H9 (cell line): ENCODE measurements at regions not wholly inside any gene's neighbourhood (a gene's known extent, or its start where the extent isn't known, plus 50 kb on each side); places are given as distances from the start of the nearest gene placed in this dataset.

ENCODE experiments used
- DNase-seq: peaks from one replicate; pipeline ENCODE4 v3.0.0-alpha.2; 2017
- H2AFZ ChIP-seq: one replicate; pipeline ENCODE4 v1.6.1; 2013; ENCODE audit warnings: mild to moderate bottlenecking, low read length, control low read depth, moderate library complexity
- H2AK5ac ChIP-seq: 2 replicates; pipeline ENCODE4 v1.6.1; 2013; ENCODE audit warnings: low read length, control low read depth, mixed read lengths; ENCODE audit not compliant: insufficient read length
- H2BK120ac ChIP-seq: one replicate; pipeline ENCODE4 v1.6.1; 2013; ENCODE audit warnings: low read depth, mild to moderate bottlenecking, low read length, control low read depth, inconsistent platforms; ENCODE audit not compliant: poor library complexity, severe bottlenecking
- H2BK12ac ChIP-seq: 2 replicates; pipeline ENCODE4 v1.6.1; 2013; ENCODE audit warnings: low read length, control low read depth, mixed read lengths, low read depth; ENCODE audit not compliant: insufficient read length
- H2BK15ac ChIP-seq: 2 replicates; pipeline ENCODE4 v1.6.1; 2013; ENCODE audit warnings: low read depth, low read length, control low read depth
- H2BK20ac ChIP-seq: one replicate; pipeline ENCODE4 v1.6.1; 2013; ENCODE audit warnings: low read depth, mild to moderate bottlenecking, low read length, control low read depth, inconsistent platforms; ENCODE audit not compliant: poor library complexity, severe bottlenecking
- H2BK5ac ChIP-seq: 2 replicates; pipeline ENCODE4 v1.6.1; 2013; ENCODE audit warnings: low read length, control low read depth, mixed read lengths; ENCODE audit not compliant: insufficient read length
- H3K14ac ChIP-seq: 2 replicates; pipeline ENCODE4 v1.6.1; 2013; ENCODE audit warnings: low read length, control low read depth; ENCODE audit not compliant: insufficient read depth
- H3K18ac ChIP-seq: 2 replicates; pipeline ENCODE4 v1.6.1; 2013; ENCODE audit warnings: low read depth, mild to moderate bottlenecking, mixed read lengths, low read length, control low read depth; ENCODE audit not compliant: insufficient read length
- H3K23ac ChIP-seq: 2 replicates; pipeline ENCODE4 v1.6.1; 2013; ENCODE audit warnings: low read length, control low read depth, mixed read lengths, low read depth; ENCODE audit not compliant: insufficient read length
- H3K23me2 ChIP-seq: 2 replicates; pipeline ENCODE4 v1.6.1; 2013; ENCODE audit warnings: low read depth, mild to moderate bottlenecking, mixed read lengths, low read length, control low read depth; ENCODE audit not compliant: insufficient read length, poor library complexity, severe bottlenecking
- H3K27ac ChIP-seq: 2 replicates; pipeline ENCODE4 v1.5.1; 2013; ENCODE audit warnings: low read length, control low read depth, mixed read lengths, low read depth; ENCODE audit not compliant: insufficient read length
- H3K27me3 ChIP-seq: 2 replicates; pipeline ENCODE4 v1.6.1; 2013; ENCODE audit warnings: low read length, control low read depth, inconsistent platforms; ENCODE audit not compliant: insufficient read depth
- H3K4ac ChIP-seq: 2 replicates; pipeline ENCODE4 v1.6.1; 2013; ENCODE audit warnings: low read depth, mild to moderate bottlenecking, control low read depth, inconsistent platforms, low read length, moderate library complexity
- H3K4me1 ChIP-seq: 2 replicates; pipeline ENCODE4 v1.6.1; 2013; ENCODE audit warnings: low read length, control low read depth, inconsistent platforms; ENCODE audit not compliant: insufficient read depth
- H3K4me2 ChIP-seq: 2 replicates; pipeline ENCODE4 v1.6.1; 2013; ENCODE audit warnings: low read length, control low read depth, mixed read lengths; ENCODE audit not compliant: insufficient read length, insufficient read depth
- H3K56ac ChIP-seq: 2 replicates; pipeline ENCODE4 v1.6.1; 2013; ENCODE audit warnings: low read depth, mild to moderate bottlenecking, mixed read lengths, low read length, control low read depth; ENCODE audit not compliant: insufficient read length
- H3K79me1 ChIP-seq: 2 replicates; pipeline ENCODE4 v1.6.1; 2013; ENCODE audit warnings: low read depth, mild to moderate bottlenecking, moderate library complexity, low read length, control low read depth, inconsistent platforms; ENCODE audit not compliant: insufficient read depth, poor library complexity, severe bottlenecking
- H3K79me2 ChIP-seq: 2 replicates; pipeline ENCODE4 v1.6.1; 2013; ENCODE audit warnings: low read length, control low read depth, inconsistent platforms; ENCODE audit not compliant: insufficient read depth
- H3K9ac ChIP-seq: 2 replicates; pipeline ENCODE4 v1.6.1; 2013; ENCODE audit warnings: low read length, control low read depth, mixed read lengths; ENCODE audit not compliant: insufficient read length; ENCODE audit errors: extremely low read depth
- H3K9me3 ChIP-seq: one replicate; pipeline ENCODE4 v1.6.1; 2013; ENCODE audit warnings: low read depth, low read length, inconsistent platforms; ENCODE audit not compliant: control insufficient read depth
- H3T11ph ChIP-seq: one replicate; pipeline ENCODE4 v1.6.1; 2013; ENCODE audit warnings: mild to moderate bottlenecking, low read length, control low read depth, inconsistent platforms
- H4K20me1 ChIP-seq: one replicate; pipeline ENCODE4 v1.6.1; 2013; ENCODE audit not compliant: control insufficient read depth, insufficient read length, insufficient read depth
- H4K5ac ChIP-seq: 2 replicates; pipeline ENCODE4 v1.6.1; 2013; ENCODE audit warnings: low read depth, mild to moderate bottlenecking, mixed read lengths, low read length, control low read depth; ENCODE audit not compliant: insufficient read length
- H4K8ac ChIP-seq: replicated peaks from 2 replicates; pipeline ENCODE4 v1.6.1; 2013; ENCODE audit warnings: low read length, control low read depth, mixed read lengths, low read depth; ENCODE audit not compliant: insufficient read length
- H4K91ac ChIP-seq: 2 replicates; pipeline ENCODE4 v1.6.1; 2013; ENCODE audit warnings: low read depth, mild to moderate bottlenecking, moderate library complexity, mixed read lengths, low read length, control low read depth; ENCODE audit not compliant: insufficient read length
- H3K27ac Mint-ChIP-seq, 3 experiments: 2 replicates in 2 of 3; 3 replicates in 1 of 3; pipeline ENCODE4 v1.8.0; 2020 to 2021; ENCODE audit warnings: mixed read lengths in 3 of 3, mild to moderate bottlenecking in 1 of 3, moderate library complexity in 1 of 3
- H3K27me3 Mint-ChIP-seq: 2 replicates; pipeline ENCODE4 v1.8.0; 2021; ENCODE audit warnings: low read depth, mild to moderate bottlenecking, moderate library complexity, mixed read lengths
- H3K36me3 Mint-ChIP-seq, 3 experiments: 2 replicates in 2 of 3; 3 replicates in 1 of 3; pipeline ENCODE4 v1.8.0; 2020 to 2021; ENCODE audit warnings: low read depth in 3 of 3, mixed read lengths in 3 of 3; ENCODE audit not compliant: insufficient read depth in 1 of 3
- H3K4me1 Mint-ChIP-seq, 2 experiments: 2 replicates each; pipeline ENCODE4 v1.8.0; 2020; ENCODE audit warnings: mixed read lengths in 2 of 2
- H3K4me3 Mint-ChIP-seq, 2 experiments: 2 replicates in 1 of 2; 3 replicates in 1 of 2; pipeline ENCODE4 v1.8.0; 2020 to 2021; ENCODE audit warnings: mild to moderate bottlenecking in 2 of 2, mixed read lengths in 2 of 2, moderate library complexity in 1 of 2
- H3K9me3 Mint-ChIP-seq, 2 experiments: 2 replicates in 1 of 2; 3 replicates in 1 of 2; pipeline ENCODE4 v1.8.0; 2020; ENCODE audit warnings: mild to moderate bottlenecking in 2 of 2, mixed read lengths in 2 of 2, moderate library complexity in 1 of 2
- TF ChIP-seq, protein P1 (sequence below): fragments of 200-600 bp; sonication (generic); conservative IDR thresholded peaks from 3 replicates; pipeline ENCODE4 v1.8.0; 2021; ENCODE audit warnings: antibody characterized with exemption, mild to moderate bottlenecking

DNA sequence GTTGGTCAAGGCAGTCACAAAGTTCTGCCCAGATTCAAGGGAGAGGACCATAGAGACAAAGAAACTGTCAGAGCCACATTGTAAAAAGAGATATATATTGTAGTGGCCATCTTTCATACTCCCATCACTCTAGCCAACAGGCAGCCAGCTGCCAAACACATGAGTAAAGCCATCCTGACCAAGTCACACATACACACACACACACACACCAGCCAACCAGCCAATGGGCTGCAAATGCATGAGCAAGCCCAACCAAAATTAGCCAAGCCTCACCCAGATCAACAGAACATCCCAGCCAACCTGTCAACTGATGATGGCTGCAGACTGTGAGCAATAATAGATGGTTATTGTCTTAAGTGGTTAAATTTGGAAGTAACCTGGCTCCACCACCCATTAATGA is 120.7 kb downstream of the SEC16B start:
- H4K8ac ChIP-seq, result no peak overlapping the region
- H3K27ac ChIP-seq, result no peak overlapping the region
- TF ChIP-seq, protein P1, sequence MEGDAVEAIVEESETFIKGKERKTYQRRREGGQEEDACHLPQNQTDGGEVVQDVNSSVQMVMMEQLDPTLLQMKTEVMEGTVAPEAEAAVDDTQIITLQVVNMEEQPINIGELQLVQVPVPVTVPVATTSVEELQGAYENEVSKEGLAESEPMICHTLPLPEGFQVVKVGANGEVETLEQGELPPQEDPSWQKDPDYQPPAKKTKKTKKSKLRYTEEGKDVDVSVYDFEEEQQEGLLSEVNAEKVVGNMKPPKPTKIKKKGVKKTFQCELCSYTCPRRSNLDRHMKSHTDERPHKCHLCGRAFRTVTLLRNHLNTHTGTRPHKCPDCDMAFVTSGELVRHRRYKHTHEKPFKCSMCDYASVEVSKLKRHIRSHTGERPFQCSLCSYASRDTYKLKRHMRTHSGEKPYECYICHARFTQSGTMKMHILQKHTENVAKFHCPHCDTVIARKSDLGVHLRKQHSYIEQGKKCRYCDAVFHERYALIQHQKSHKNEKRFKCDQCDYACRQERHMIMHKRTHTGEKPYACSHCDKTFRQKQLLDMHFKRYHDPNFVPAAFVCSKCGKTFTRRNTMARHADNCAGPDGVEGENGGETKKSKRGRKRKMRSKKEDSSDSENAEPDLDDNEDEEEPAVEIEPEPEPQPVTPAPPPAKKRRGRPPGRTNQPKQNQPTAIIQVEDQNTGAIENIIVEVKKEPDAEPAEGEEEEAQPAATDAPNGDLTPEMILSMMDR, result no peak
- H3K56ac ChIP-seq, result no peak overlapping the region
- no peak overlapping the region for H3K4me3 Mint-ChIP-seq
- no peaks in the 10 kb centered on the region for H3K79me2 ChIP-seq
- no peaks in the 10 kb centered on the region for H3K23me2 ChIP-seq
- no peak overlapping the region for H2AFZ ChIP-seq
- H3K27me3 Mint-ChIP-seq, result no peaks in the 10 kb centered on the region
- H3K4me2 ChIP-seq, result no peak overlapping the region
- no peaks in the 10 kb centered on the region for H3K79me1 ChIP-seq
- DNase-seq, result no peak
- no peak overlapping the region for H3K9ac ChIP-seq
- no peak overlapping the region for H3K23ac ChIP-seq
- no peaks in the 10 kb centered on the region for H3K4me1 ChIP-seq
- no peak overlapping the region for H3K14ac ChIP-seq
- H3K4ac ChIP-seq, result no peak overlapping the region
- no peak overlapping the region for H2BK120ac ChIP-seq
- no peak overlapping the region for H2BK12ac ChIP-seq
- H3K9me3 ChIP-seq, result no peaks in the 10 kb centered on the region
- H3K36me3 Mint-ChIP-seq, result no peaks in the 10 kb centered on the region; a peak in 1 of 7 replicates
- no peak overlapping the region for H2BK20ac ChIP-seq
- no peak overlapping the region for H3K27ac Mint-ChIP-seq
- no peaks in the 10 kb centered on the region for H3K27me3 ChIP-seq
- H2AK5ac ChIP-seq, result no peak overlapping the region
- H4K5ac ChIP-seq, result no peak overlapping the region
- no peaks in the 10 kb centered on the region for H4K20me1 ChIP-seq
- no peak overlapping the region for H4K91ac ChIP-seq
- H3K18ac ChIP-seq, result no peak overlapping the region
- peaks cover 3% of the 10 kb centered on the region in 2 experiments; a peak in 2 of 5 replicates for H3K9me3 Mint-ChIP-seq
- no peaks in the 10 kb centered on the region for H3K4me1 Mint-ChIP-seq
- no peak overlapping the region for H2BK15ac ChIP-seq
- H3T11ph ChIP-seq, result no peak overlapping the region
- H2BK5ac ChIP-seq, result no peak overlapping the region
